ENCODE measurements at regions not wholly inside any gene's neighbourhood (a gene's known extent, or its start where the extent isn't known, plus 50 kb on each side); places are given as distances from the start of the nearest gene placed in this dataset.

- no peak for TF ChIP-seq CTCF (IDR thresholded peaks at IDR 0.05; ENCODE audit: low read length)
- no peak for TF ChIP-seq EZH2 (IDR thresholded peaks at IDR 0.05; ENCODE audit: borderline replicate concordance, low read length)
These were observed 90.3 kb upstream of the PRKX start for GRCh38 chrX:3803713-3804112.

Measured in OCI-LY1 (cell line).